Smooth muscle cell (in vitro differentiated cells): ENCODE measurements at regions not wholly inside any gene's neighbourhood (a gene's known extent, or its start where the extent isn't known, plus 50 kb on each side); places are given as distances from the start of the nearest gene placed in this dataset.

Source experiments
- DNase-seq: peaks from one replicate; lab custom pipeline; 2025; ENCODE audit not compliant: unreplicated experiment; lab: John Stamatoyannopoulos, UW
- H2AFZ ChIP-seq: fragments of 200-600 bp; sonication (generic); 2 replicates; pipeline ENCODE4 v1.6.0; 2016; ENCODE audit warnings: antibody characterized with exemption, low read depth, mild to moderate bottlenecking
- H3F3A ChIP-seq: fragments of 200-600 bp; sonication (generic); 2 replicates; pipeline ENCODE4 v1.6.0; 2017; ENCODE audit warnings: antibody characterized with exemption, low read depth
- H3K27ac ChIP-seq: fragments of 200-600 bp; sonication (generic); 2 replicates; pipeline ENCODE4 v1.5.1; 2016; ENCODE audit warnings: low read depth, mild to moderate bottlenecking
- H3K27me3 ChIP-seq: fragments of 200-600 bp; sonication (generic); 2 replicates; pipeline ENCODE4 v1.6.1; 2016; ENCODE audit warnings: low read depth, mild to moderate bottlenecking
- H3K36me3 ChIP-seq: fragments of 200-600 bp; sonication (generic); 2 replicates; pipeline ENCODE4 v1.5.1; 2016; ENCODE audit warnings: low read depth
- H3K4me1 ChIP-seq: fragments of 200-600 bp; sonication (generic); 2 replicates; pipeline ENCODE4 v1.5.1; 2016; ENCODE audit warnings: low read depth
- H3K4me2 ChIP-seq: fragments of 200-600 bp; sonication (generic); 2 replicates; pipeline ENCODE4 v1.6.0; 2016; ENCODE audit warnings: mild to moderate bottlenecking
- H3K4me3 ChIP-seq: fragments of 200-600 bp; sonication (generic); 2 replicates; pipeline ENCODE4 v1.5.1; 2016; ENCODE audit warnings: mild to moderate bottlenecking
- H3K79me2 ChIP-seq: fragments of 200-600 bp; sonication (generic); 2 replicates; pipeline ENCODE4 v1.6.0; 2016; ENCODE audit warnings: low read depth, mild to moderate bottlenecking
- H3K9ac ChIP-seq: fragments of 200-600 bp; sonication (generic); 2 replicates; pipeline ENCODE4 v1.6.0; 2016; ENCODE audit warnings: low read depth
- H3K9me3 ChIP-seq: fragments of 200-600 bp; sonication (generic); replicated peaks from 2 replicates; pipeline ENCODE4 v1.5.1; 2016; ENCODE audit warnings: low read depth
- H4K20me1 ChIP-seq: fragments of 200-600 bp; sonication (generic); 2 replicates; pipeline ENCODE4 v1.6.0; 2016; ENCODE audit warnings: low read depth
- WGBS: methylation state at CpG from one replicate; pipeline ENCODE4 v1.1.7; 2016; ENCODE audit warnings: low lambda C conversion rate; 5-methylcytosine and 5-hydroxymethylcytosine counted together
- TF ChIP-seq, protein P1 (sequence below): fragments of 200-600 bp; sonication (generic); IDR thresholded peaks from 2 replicates; pipeline ENCODE4 v1.5.1; 2017; ENCODE audit warnings: borderline replicate concordance, mild to moderate bottlenecking, antibody characterized with exemption; ENCODE audit not compliant: insufficient read depth, poor library complexity, severe bottlenecking

DNA sequence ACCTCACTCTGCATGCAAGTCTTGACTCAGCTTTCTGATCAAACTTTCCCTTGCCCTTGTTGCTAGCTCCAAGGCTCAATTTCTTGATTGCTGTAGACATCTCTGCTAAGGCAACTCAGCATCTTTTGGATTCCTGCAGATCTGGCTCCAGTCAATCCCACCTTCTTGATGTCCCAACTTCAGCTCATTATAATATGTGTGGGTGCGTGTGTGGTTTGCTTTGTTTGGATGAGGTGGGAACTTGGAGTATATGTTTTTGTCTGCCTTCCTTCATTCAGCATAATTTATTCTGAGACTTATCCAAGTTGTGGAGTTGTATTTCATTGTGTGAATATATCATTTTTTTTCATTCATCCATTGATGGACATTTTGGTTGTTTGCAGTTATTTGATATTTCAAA lies 364.8 kb upstream of the IGFBP3 start:
- peak overlapping the region; percentile 46 for H3K27ac ChIP-seq

DNA sequence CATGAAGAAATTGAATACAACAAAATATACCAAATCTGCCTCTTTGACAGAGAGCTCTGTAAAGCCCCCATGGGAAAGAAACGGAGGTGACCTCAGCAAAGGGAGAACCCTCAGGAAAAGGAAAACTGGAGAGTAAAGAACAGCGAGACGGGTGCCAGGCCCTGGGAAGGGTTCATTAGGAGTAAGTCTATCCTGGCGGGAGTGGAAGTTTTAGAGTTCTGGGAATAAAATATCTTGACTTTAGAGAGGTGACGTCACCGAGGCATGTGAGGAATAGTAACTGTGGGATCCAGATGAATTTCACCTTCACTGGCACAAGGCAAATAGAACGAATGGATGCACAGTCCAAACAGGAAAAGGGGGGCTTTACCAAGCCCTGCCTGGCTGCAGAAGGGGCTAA lies 362.8 kb upstream of the IGFBP3 start:
- H3K9me3 ChIP-seq: no peaks in the 10 kb centered on the region
- H3K9ac ChIP-seq: no peak overlapping the region
- no peaks in the 10 kb centered on the region for H3K36me3 ChIP-seq
- H4K20me1 ChIP-seq: no peaks in the 10 kb centered on the region
- H2AFZ ChIP-seq: peak overlapping the region; percentile 29
- no peak overlapping the region for H3K4me2 ChIP-seq
- no peak for DNase-seq
- no peaks in the 10 kb centered on the region for H3K79me2 ChIP-seq
- WGBS: 83% methylated on average over 7 of the region's 7 CpGs
- H3K4me3 ChIP-seq: no peak overlapping the region
- H3K4me1 ChIP-seq: peaks cover 31% of the 10 kb centered on the region
- H3K27ac ChIP-seq: no peak overlapping the region
- no peaks in the 10 kb centered on the region for H3K27me3 ChIP-seq
- TF ChIP-seq, protein P1, sequence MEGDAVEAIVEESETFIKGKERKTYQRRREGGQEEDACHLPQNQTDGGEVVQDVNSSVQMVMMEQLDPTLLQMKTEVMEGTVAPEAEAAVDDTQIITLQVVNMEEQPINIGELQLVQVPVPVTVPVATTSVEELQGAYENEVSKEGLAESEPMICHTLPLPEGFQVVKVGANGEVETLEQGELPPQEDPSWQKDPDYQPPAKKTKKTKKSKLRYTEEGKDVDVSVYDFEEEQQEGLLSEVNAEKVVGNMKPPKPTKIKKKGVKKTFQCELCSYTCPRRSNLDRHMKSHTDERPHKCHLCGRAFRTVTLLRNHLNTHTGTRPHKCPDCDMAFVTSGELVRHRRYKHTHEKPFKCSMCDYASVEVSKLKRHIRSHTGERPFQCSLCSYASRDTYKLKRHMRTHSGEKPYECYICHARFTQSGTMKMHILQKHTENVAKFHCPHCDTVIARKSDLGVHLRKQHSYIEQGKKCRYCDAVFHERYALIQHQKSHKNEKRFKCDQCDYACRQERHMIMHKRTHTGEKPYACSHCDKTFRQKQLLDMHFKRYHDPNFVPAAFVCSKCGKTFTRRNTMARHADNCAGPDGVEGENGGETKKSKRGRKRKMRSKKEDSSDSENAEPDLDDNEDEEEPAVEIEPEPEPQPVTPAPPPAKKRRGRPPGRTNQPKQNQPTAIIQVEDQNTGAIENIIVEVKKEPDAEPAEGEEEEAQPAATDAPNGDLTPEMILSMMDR: no peak
- H3F3A ChIP-seq: no peaks in the 10 kb centered on the region

More for the DNA sequence above, 364.8 kb upstream of the IGFBP3 start:
- H3K9me3 ChIP-seq: no peaks in the 10 kb centered on the region
- H3K4me3 ChIP-seq: no peak overlapping the region
- no peaks in the 10 kb centered on the region for H3K27me3 ChIP-seq
- WGBS: 0% methylated on average over 1 of the region's 1 CpG
- no peaks in the 10 kb centered on the region for H3F3A ChIP-seq
- H3K4me2 ChIP-seq: no peak overlapping the region
- H3K36me3 ChIP-seq: no peaks in the 10 kb centered on the region
- no peak for DNase-seq
- no peaks in the 10 kb centered on the region for H4K20me1 ChIP-seq
- H3K9ac ChIP-seq: no peak overlapping the region
- H2AFZ ChIP-seq: no peak overlapping the region
- TF ChIP-seq, protein P1: no peak
- no peaks in the 10 kb centered on the region for H3K79me2 ChIP-seq
- H3K4me1 ChIP-seq: peaks cover 30% of the 10 kb centered on the region

DNA sequence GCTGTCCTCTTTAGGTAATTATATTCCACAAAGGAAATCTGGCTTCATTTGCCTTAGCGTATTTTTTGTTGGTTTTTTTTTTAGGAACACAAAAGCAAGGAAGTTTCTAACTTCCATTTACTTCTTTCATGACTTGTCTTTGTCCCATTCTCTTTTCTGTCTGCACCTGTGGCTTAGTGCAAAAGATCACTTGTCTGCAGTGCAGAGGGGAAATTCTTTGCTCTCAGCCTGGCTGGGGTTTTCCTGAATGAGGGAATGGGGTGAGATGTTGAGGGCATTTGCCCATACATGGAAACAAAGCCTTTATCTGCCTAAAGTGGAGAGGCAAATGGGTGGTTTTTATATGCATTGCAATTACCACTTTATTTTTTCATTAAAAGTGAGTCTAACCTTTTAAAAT lies 361.1 kb upstream of the IGFBP3 start:
- Histone ChIP-seq H3K9ac (no peak overlapping the region), H3F3A (no peaks in the 10 kb centered on the region), H2AFZ (no peak overlapping the region), H4K20me1 (no peaks in the 10 kb centered on the region), H3K79me2 (no peaks in the 10 kb centered on the region), H3K4me2 (no peak overlapping the region), H3K4me3 (no peak overlapping the region), H3K9me3 (no peaks in the 10 kb centered on the region), H3K4me1 (peaks cover 31% of the 10 kb centered on the region), H3K36me3 (no peaks in the 10 kb centered on the region), H3K27ac (peak overlapping the region; percentile 55), H3K27me3 (no peaks in the 10 kb centered on the region)
- TF ChIP-seq, protein P1: no peak
- DNase-seq: no peak
- 64% methylated on average over 1 of the region's 1 CpG for WGBS

DNA sequence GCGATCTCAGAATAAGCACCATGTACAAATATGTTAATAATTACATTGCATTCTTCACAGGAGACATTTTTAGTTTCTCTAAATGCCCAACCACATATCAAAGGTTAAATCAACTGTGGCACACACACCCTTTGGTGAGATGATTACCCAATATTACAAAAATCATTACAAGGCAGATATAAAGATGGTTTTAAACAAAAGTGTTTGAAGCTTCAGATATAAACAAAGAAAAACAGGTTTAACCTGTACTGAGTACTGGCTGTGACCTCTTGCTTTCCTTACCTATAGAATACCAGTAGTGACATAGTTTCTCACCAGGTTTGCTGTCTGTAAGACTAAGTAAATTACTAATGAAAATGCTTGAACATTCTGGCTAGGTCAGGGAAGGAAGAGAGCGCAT lies 360.0 kb upstream of the IGFBP3 start:
- no peaks in the 10 kb centered on the region for H3F3A ChIP-seq
- 67% methylated on average over 2 of the region's 2 CpGs for WGBS
- no peaks in the 10 kb centered on the region for H3K9me3 ChIP-seq
- H3K36me3 ChIP-seq: no peaks in the 10 kb centered on the region
- H3K79me2 ChIP-seq: no peaks in the 10 kb centered on the region
- TF ChIP-seq, protein P1: no peak
- no peak overlapping the region for H3K9ac ChIP-seq
- no peak for DNase-seq
- H3K27ac ChIP-seq: peak overlapping the region; percentile 55
- H3K4me3 ChIP-seq: no peak overlapping the region
- H3K27me3 ChIP-seq: no peaks in the 10 kb centered on the region
- H2AFZ ChIP-seq: no peak overlapping the region
- peaks cover 31% of the 10 kb centered on the region for H3K4me1 ChIP-seq
- H3K4me2 ChIP-seq: no peak overlapping the region
- no peaks in the 10 kb centered on the region for H4K20me1 ChIP-seq
